Hepatocyte (in vitro differentiated cells): ENCODE measurements at regions not wholly inside any gene's neighbourhood (a gene's known extent, or its start where the extent isn't known, plus 50 kb on each side); places are given as distances from the start of the nearest gene placed in this dataset.

ENCODE experiments used
- DNase-seq: peaks from one replicate; pipeline ENCODE4 v3.0.0-alpha.2; 2016; ENCODE audit warnings: low spot score
- H2AFZ ChIP-seq: fragments of 200-600 bp; sonication (generic); 2 replicates; pipeline ENCODE4 v1.6.0; 2016; ENCODE audit warnings: antibody characterized with exemption, mild to moderate bottlenecking
- H3K27ac ChIP-seq: fragments of 200-600 bp; sonication (generic); 2 replicates; pipeline ENCODE4 v1.5.1; 2016; ENCODE audit warnings: mild to moderate bottlenecking
- H3K27me3 ChIP-seq: fragments of 200-600 bp; sonication (generic); 2 replicates; pipeline ENCODE4 v1.6.1; 2016
- H3K36me3 ChIP-seq: fragments of 200-600 bp; sonication (generic); replicated peaks from 2 replicates; pipeline ENCODE4 v1.5.1; 2016; ENCODE audit warnings: low read depth; ENCODE audit not compliant: insufficient read depth
- H3K4me1 ChIP-seq: fragments of 200-600 bp; sonication (generic); 2 replicates; pipeline ENCODE4 v1.5.1; 2016; ENCODE audit warnings: mild to moderate bottlenecking, moderate library complexity; ENCODE audit not compliant: insufficient read depth
- H3K4me2 ChIP-seq: fragments of 200-600 bp; sonication (generic); 2 replicates; pipeline ENCODE4 v1.6.0; 2016
- H3K4me3 ChIP-seq: fragments of 200-600 bp; sonication (generic); 2 replicates; pipeline ENCODE4 v1.5.1; 2016; ENCODE audit warnings: mild to moderate bottlenecking
- H3K79me2 ChIP-seq: fragments of 200-600 bp; sonication (generic); 2 replicates; pipeline ENCODE4 v1.6.0; 2017; ENCODE audit warnings: mild to moderate bottlenecking
- H3K9me2 ChIP-seq: fragments of 200-600 bp; sonication (generic); replicated peaks from 2 replicates; pipeline ENCODE4 v1.6.0; 2017; ENCODE audit warnings: mild to moderate bottlenecking; ENCODE audit not compliant: insufficient read depth
- H3K9me3 ChIP-seq: fragments of 200-600 bp; sonication (generic); 2 replicates; pipeline ENCODE4 v1.5.1; 2016; ENCODE audit warnings: low read depth, mild to moderate bottlenecking
- H4K20me1 ChIP-seq: fragments of 200-600 bp; sonication (generic); 2 replicates; pipeline ENCODE4 v1.6.0; 2016; ENCODE audit warnings: mild to moderate bottlenecking; ENCODE audit not compliant: insufficient read depth, poor library complexity, severe bottlenecking
- EZH2 ChIP-seq: fragments of 200-600 bp; sonication (generic); IDR thresholded peaks from 2 replicates; pipeline ENCODE4 v1.6.1; 2016; ENCODE audit warnings: antibody characterized with exemption, mild to moderate bottlenecking, borderline replicate concordance
- EZH2phosphoT487 ChIP-seq: fragments of 200-600 bp; sonication (generic); IDR thresholded peaks from one replicate; pipeline ENCODE4 v1.6.1; 2018; ENCODE audit warnings: antibody characterized with exemption, mild to moderate bottlenecking, low read depth, moderate library complexity; ENCODE audit not compliant: unreplicated experiment, severe bottlenecking
- WGBS: methylation state at CpG from one replicate; pipeline ENCODE4 v1.1.6; 2016; ENCODE audit warnings: low lambda C conversion rate; ENCODE audit errors: missing lambda C conversion rate; 5-methylcytosine and 5-hydroxymethylcytosine counted together
- TF ChIP-seq, protein P1 (sequence below): fragments of 200-600 bp; sonication (generic); IDR thresholded peaks from 2 replicates; pipeline ENCODE4 v1.5.1; 2016; ENCODE audit warnings: antibody characterized with exemption, mild to moderate bottlenecking; ENCODE audit not compliant: poor library complexity

DNA sequence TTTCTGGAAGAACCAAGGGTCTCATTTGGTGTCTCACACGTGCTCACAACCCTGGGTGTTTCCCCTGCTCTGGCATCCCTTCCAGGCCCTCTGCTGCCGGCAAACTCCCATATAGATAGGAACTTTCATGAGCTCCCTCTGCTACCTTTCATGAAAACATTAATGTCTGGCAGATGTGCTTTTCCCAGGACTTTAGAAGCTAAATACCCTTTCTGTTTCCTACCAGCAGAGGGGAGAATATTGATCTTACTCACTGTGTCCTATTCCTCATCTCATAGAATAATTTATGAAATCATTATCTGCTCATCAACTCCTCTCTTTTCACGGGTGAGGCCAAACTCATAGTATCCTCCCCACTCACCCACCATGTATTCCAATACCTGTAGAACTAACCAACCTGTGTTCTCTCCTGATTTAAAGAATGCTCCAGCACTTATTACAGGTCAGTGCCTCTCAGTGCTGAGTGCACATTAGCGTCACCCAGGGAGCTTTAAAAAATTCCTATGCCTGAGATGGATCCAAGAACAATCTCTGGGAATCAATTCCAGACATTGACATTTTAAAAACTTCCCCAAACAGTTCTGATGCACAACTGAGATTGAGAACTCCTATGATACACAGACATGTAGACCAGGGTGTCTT lies 298.5 kb upstream of the JAG1 start:
- WGBS, result 69% methylated on average over 4 of the region's 4 CpGs
- Histone ChIP-seq H3K4me3 (no peak overlapping the region), H3K4me1 (no peaks in the 10 kb centered on the region), H2AFZ (no peak overlapping the region), H3K4me2 (no peak overlapping the region), H4K20me1 (no peaks in the 10 kb centered on the region), H3K9me3 (no peaks in the 10 kb centered on the region), H3K27me3 (no peaks in the 10 kb centered on the region), H3K9me2 (no peaks in the 10 kb centered on the region), H3K36me3 (no peaks in the 10 kb centered on the region), H3K27ac (no peak overlapping the region), H3K79me2 (no peaks in the 10 kb centered on the region)
- no peak for DNase-seq
- TF ChIP-seq, protein P1, sequence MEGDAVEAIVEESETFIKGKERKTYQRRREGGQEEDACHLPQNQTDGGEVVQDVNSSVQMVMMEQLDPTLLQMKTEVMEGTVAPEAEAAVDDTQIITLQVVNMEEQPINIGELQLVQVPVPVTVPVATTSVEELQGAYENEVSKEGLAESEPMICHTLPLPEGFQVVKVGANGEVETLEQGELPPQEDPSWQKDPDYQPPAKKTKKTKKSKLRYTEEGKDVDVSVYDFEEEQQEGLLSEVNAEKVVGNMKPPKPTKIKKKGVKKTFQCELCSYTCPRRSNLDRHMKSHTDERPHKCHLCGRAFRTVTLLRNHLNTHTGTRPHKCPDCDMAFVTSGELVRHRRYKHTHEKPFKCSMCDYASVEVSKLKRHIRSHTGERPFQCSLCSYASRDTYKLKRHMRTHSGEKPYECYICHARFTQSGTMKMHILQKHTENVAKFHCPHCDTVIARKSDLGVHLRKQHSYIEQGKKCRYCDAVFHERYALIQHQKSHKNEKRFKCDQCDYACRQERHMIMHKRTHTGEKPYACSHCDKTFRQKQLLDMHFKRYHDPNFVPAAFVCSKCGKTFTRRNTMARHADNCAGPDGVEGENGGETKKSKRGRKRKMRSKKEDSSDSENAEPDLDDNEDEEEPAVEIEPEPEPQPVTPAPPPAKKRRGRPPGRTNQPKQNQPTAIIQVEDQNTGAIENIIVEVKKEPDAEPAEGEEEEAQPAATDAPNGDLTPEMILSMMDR, result no peak
- TF ChIP-seq EZH2phosphoT487 (no peak), EZH2 (no peak)

DNA sequence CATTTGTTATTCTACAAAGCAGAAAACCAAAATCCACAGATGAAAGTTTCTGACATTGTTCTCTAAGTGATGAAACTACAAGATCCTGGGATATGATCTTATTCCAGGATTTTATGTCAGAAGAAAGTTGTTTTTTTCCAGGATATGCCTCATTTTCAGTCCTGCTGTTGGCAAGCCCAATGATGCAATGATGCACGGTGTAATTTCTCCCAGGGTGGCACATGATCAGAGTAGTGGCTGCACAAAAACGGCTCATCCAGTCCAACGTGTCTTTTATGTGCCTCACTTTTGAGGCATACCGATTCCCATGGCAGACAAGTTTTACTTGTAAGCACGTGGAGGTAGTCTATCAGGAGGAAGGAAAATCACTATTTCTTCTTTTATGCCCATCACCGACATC lies 302.3 kb upstream of the JAG1 start:
- Histone ChIP-seq H3K4me2 (no peak overlapping the region), H3K27ac (no peak overlapping the region), H2AFZ (no peak overlapping the region), H3K4me3 (no peak overlapping the region), H3K79me2 (no peaks in the 10 kb centered on the region), H3K36me3 (no peaks in the 10 kb centered on the region), H4K20me1 (no peaks in the 10 kb centered on the region), H3K9me3 (no peaks in the 10 kb centered on the region), H3K4me1 (no peaks in the 10 kb centered on the region), H3K27me3 (no peaks in the 10 kb centered on the region), H3K9me2 (no peaks in the 10 kb centered on the region)
- TF ChIP-seq EZH2 (no peak), EZH2phosphoT487 (no peak)
- TF ChIP-seq, protein P1, result no peak
- no peak for DNase-seq
- WGBS, result 91% methylated on average over 6 of the region's 6 CpGs

DNA sequence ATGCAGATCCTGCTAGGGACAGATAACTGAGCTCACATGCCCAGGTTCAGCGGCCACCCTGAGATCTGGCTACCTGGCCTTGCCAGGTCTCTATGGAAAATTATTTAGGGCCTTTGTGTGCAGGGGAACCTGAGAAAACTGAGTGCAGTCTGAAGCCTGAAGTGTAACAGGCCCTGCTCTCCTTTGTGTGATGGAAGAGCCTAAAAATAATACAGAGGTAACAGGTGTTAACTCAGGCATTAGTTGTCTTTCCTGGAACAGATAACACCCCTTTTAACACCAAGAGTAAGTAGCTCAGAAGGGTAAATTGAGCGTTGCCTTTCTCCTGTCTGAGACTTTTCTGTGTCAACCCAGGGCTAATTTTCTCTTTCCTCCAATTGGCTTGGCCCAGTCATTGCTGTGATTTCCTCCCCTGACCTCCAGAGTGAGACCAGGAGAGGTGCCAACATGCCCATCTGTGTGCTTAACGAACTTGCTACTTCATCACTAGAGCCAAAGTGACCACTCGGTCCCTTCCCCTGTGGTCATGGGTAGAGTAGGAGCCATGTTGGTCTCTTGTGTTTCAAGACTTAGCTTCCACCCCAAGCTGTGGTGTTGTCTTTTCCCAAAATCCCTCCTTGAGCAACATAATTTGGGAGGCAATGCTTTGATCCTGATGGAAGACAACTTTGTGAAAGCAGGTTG lies 304.4 kb upstream of the JAG1 start:
- Histone ChIP-seq H3K4me1 (no peaks in the 10 kb centered on the region), H3K27me3 (no peaks in the 10 kb centered on the region), H3K4me3 (no peak overlapping the region), H3K36me3 (no peaks in the 10 kb centered on the region), H4K20me1 (no peaks in the 10 kb centered on the region), H3K79me2 (no peaks in the 10 kb centered on the region), H3K4me2 (no peak overlapping the region), H3K27ac (no peak overlapping the region), H3K9me2 (no peaks in the 10 kb centered on the region), H2AFZ (no peak overlapping the region), H3K9me3 (no peaks in the 10 kb centered on the region)
- TF ChIP-seq EZH2 (no peak), EZH2phosphoT487 (no peak)
- TF ChIP-seq, protein P1, result no peak
- 98% methylated on average over 4 of the region's 4 CpGs for WGBS
- no peak for DNase-seq
